SK-N-SH (cell line): ENCODE measurements at regions not wholly inside any gene's neighbourhood (a gene's known extent, or its start where the extent isn't known, plus 50 kb on each side); places are given as distances from the start of the nearest gene placed in this dataset.

Experiments used
- CTCF ChIA-PET: fragments of 300-600, 350-600 bp; formaldehyde crosslinking; extraction: SDS; loops from one replicate; lab custom pipeline; 2021; lab: Yijun Ruan, JAX
- POLR2A ChIA-PET: fragments of 350-600 bp; sonication (Branson Sonifier 250); formaldehyde crosslinking; extraction: SDS; loops from one replicate; lab custom pipeline; 2020; ENCODE audit warnings: antibody characterized with exemption, inconsistent platforms; lab: Yijun Ruan, JAX
- DNase-seq: peaks from one replicate; pipeline ENCODE4 v3.0.0; 2012
- H2AFZ ChIP-seq: fragments of 200-600 bp; sonication (generic); 2 replicates; pipeline ENCODE4 v1.8.1; 2016; ENCODE audit warnings: antibody characterized with exemption, mild to moderate bottlenecking, low read depth
- H3F3A ChIP-seq: fragments of 200-600 bp; sonication (generic); replicated peaks from 2 replicates; pipeline ENCODE3; 2016; ENCODE audit warnings: antibody characterized with exemption, mild to moderate bottlenecking; ENCODE audit not compliant: insufficient read depth
- H3K27ac ChIP-seq, 2 experiments: fragments of 200-500 bp in 1 of 2; fragments of 200-600 bp in 1 of 2; sonication (Bioruptor generic) in 1 of 2; sonication (generic), shearing (Covaris generic) in 1 of 2; 2 replicates each; pipeline versions ENCODE4 v1.5.1 to v1.6.1; 2014 to 2016; ENCODE audit warnings: low read depth in 2 of 2, inconsistent platforms in 1 of 2, low read length in 1 of 2, mild to moderate bottlenecking in 1 of 2, mixed read lengths in 1 of 2
- H3K27me3 ChIP-seq: fragments of 200-600 bp; sonication (generic), shearing (Covaris generic); 2 replicates; pipeline ENCODE4 v1.6.1; 2016; ENCODE audit warnings: mixed run types; ENCODE audit not compliant: insufficient read depth
- H3K36me3 ChIP-seq, 2 experiments: fragments of 200-500 bp in 1 of 2; fragments of 200-600 bp in 1 of 2; sonication (Bioruptor generic) in 1 of 2; sonication (generic) in 1 of 2; replicated peaks in 1 of 2; 2 replicates each; pipeline versions ENCODE3 to v1.5.1; 2014 to 2016; ENCODE audit warnings: low read length in 1 of 2, mild to moderate bottlenecking in 1 of 2; ENCODE audit not compliant: insufficient read depth in 2 of 2, control insufficient read depth in 1 of 2
- H3K4me1 ChIP-seq, 2 experiments: fragments of 200-500 bp in 1 of 2; fragments of 200-600 bp in 1 of 2; sonication (Bioruptor generic) in 1 of 2; sonication (generic), shearing (Covaris generic) in 1 of 2; 2 replicates each; pipeline versions ENCODE4 v1.5.1 to v1.6.1; 2014 to 2016; ENCODE audit warnings: low read depth in 1 of 2, low read length in 1 of 2, mixed run types in 1 of 2; ENCODE audit not compliant: insufficient read depth in 2 of 2, control insufficient read depth in 1 of 2
- H3K4me2 ChIP-seq: fragments of 200-600 bp; sonication (generic), shearing (Covaris generic); 2 replicates; pipeline ENCODE4 v1.6.1; 2017; ENCODE audit warnings: mixed run types
- H3K4me3 ChIP-seq, 2 experiments: fragments of 200-500 bp in 1 of 2; fragments of 200-600 bp in 1 of 2; sonication (Bioruptor generic) in 1 of 2; sonication (generic), shearing (Covaris generic) in 1 of 2; 2 replicates each; pipeline versions ENCODE4 v1.5.1 to v1.8.1; 2014 to 2016; ENCODE audit warnings: low read depth in 2 of 2, inconsistent platforms in 1 of 2, low read length in 1 of 2, mild to moderate bottlenecking in 1 of 2, mixed read lengths in 1 of 2, moderate library complexity in 1 of 2
- H3K79me2 ChIP-seq: fragments of 200-600 bp; sonication (generic); 2 replicates; pipeline ENCODE4 v1.8.1; 2017; ENCODE audit warnings: mild to moderate bottlenecking; ENCODE audit not compliant: insufficient read depth
- H3K9ac ChIP-seq: fragments of 200-600 bp; sonication (generic); 2 replicates; pipeline ENCODE4 v1.6.1; 2017; ENCODE audit warnings: mixed run types
- H3K9me2 ChIP-seq: fragments of 200-600 bp; sonication (generic); 2 replicates; pipeline ENCODE4 v1.6.1; 2017; ENCODE audit warnings: mixed run types
- H3K9me3 ChIP-seq: fragments of 200-600 bp; sonication (generic); 2 replicates; pipeline ENCODE4 v1.6.1; 2017; ENCODE audit warnings: mixed run types, mild to moderate bottlenecking, moderate library complexity
- H4K20me1 ChIP-seq: fragments of 200-600 bp; sonication (generic); 2 replicates; pipeline ENCODE4 v1.6.1; 2017; ENCODE audit warnings: mild to moderate bottlenecking, mixed run types; ENCODE audit not compliant: insufficient read depth
- CHD2 ChIP-seq: fragments of 150-350 bp; IDR thresholded peaks from 2 replicates; pipeline ENCODE4 v1.6.1; 2018; ENCODE audit warnings: low read length; ENCODE audit not compliant: partially characterized antibody
- CTCF ChIP-seq: fragments of 200-600 bp; sonication (generic); IDR thresholded peaks from 2 replicates; pipeline ENCODE4 v1.6.1; 2017; ENCODE audit warnings: antibody characterized with exemption, mild to moderate bottlenecking, moderate library complexity
- EZH2phosphoT487 ChIP-seq: fragments of 200-600 bp; sonication (generic); IDR thresholded peaks from 2 replicates; pipeline ENCODE4 v1.6.1; 2017; ENCODE audit warnings: low read depth, mixed run types, mild to moderate bottlenecking, antibody characterized with exemption, moderate library complexity, borderline replicate concordance
- FOXM1 ChIP-seq: IDR thresholded peaks from 2 replicates; pipeline ENCODE4 v1.4.0; 2012; ENCODE audit warnings: low read depth, mild to moderate bottlenecking
- GATA2 ChIP-seq: sonication (generic); formaldehyde crosslinking; IDR thresholded peaks from 2 replicates; pipeline ENCODE4 v1.5.0; 2020; ENCODE audit warnings: mild to moderate bottlenecking, missing genetic modification reagents
- MAX ChIP-seq: IDR thresholded peaks from 2 replicates; pipeline ENCODE4 v1.4.0; 2012; ENCODE audit warnings: low read depth
- MEF2A ChIP-seq: IDR thresholded peaks from 2 replicates; pipeline ENCODE4 v1.4.0; 2012; ENCODE audit warnings: low read depth, borderline replicate concordance
- MXI1 ChIP-seq: IDR thresholded peaks from 2 replicates; pipeline ENCODE4 v1.6.1; 2012; ENCODE audit warnings: mild to moderate bottlenecking, low read depth, low read length, improper control_type of control experiment
- NFIC ChIP-seq: IDR thresholded peaks from 2 replicates; pipeline ENCODE4 v1.4.0; 2012; ENCODE audit warnings: borderline replicate concordance
- NRF1 ChIP-seq: IDR thresholded peaks from 2 replicates; pipeline ENCODE4 v1.6.1; 2012; ENCODE audit warnings: low read depth, mild to moderate bottlenecking, low read length
- POLR2AphosphoS5 ChIP-seq: IDR thresholded peaks from 2 replicates; pipeline ENCODE4 v1.6.1; 2012; ENCODE audit warnings: low read depth, low read length
- RAD21 ChIP-seq: IDR thresholded peaks from 2 replicates; pipeline ENCODE4 v1.6.1; 2012; ENCODE audit warnings: mild to moderate bottlenecking, low read length
- REST ChIP-seq: IDR thresholded peaks from 2 replicates; pipeline ENCODE4 v1.6.1; 2012; ENCODE audit warnings: mild to moderate bottlenecking, low read depth, low read length, moderate library complexity
- SMC3 ChIP-seq: IDR thresholded peaks from 2 replicates; pipeline ENCODE4 v1.6.1; 2012; ENCODE audit warnings: low read depth, low read length, improper control_type of control experiment
- ZBTB33 ChIP-seq: IDR thresholded peaks from 2 replicates; pipeline ENCODE4 v1.4.0; 2012; ENCODE audit warnings: low read depth, borderline replicate concordance
- WGBS: methylation state at CpG from one replicate; pipeline ENCODE4 v1.1.6; 2017; ENCODE audit warnings: low lambda C conversion rate; 5-methylcytosine and 5-hydroxymethylcytosine counted together

- H3K27me3 ChIP-seq, result no peaks in the 10 kb centered on the region
- POLR2A ChIA-PET, result no interaction called here
- H3K79me2 ChIP-seq, result no peaks in the 10 kb centered on the region
- WGBS, result 23% methylated on average over 8 of the region's 8 CpGs
- no peaks in the 10 kb centered on the region for H3F3A ChIP-seq
- no peaks in the 10 kb centered on the region for H3K36me3 ChIP-seq
- CTCF ChIA-PET, result interaction anchor here (0.9 to 3.0 kb wide), 16 partner anchors 11 to 815 kb away, joined by 3 to 36 read pairs (median 4); no protein-coding TSS in a partner anchor
- no peak overlapping the region for H2AFZ ChIP-seq
- H3K27ac ChIP-seq, result no peak overlapping the region
- no peak overlapping the region for H3K4me2 ChIP-seq
- no peaks in the 10 kb centered on the region for H3K9me3 ChIP-seq
- no peak overlapping the region for H3K9ac ChIP-seq
- no peak for TF ChIP-seq MAX
- TF ChIP-seq POLR2AphosphoS5, result no peak
- TF ChIP-seq RAD21, result peak; percentile 59
- TF ChIP-seq CTCF, result peak; percentile 21; the same call in 1 of the 2 replicates
- TF ChIP-seq SMC3, result peak; percentile 38; the same call in 1 of the 2 replicates
- no peak for TF ChIP-seq ZBTB33
- no peak for TF ChIP-seq MXI1
- H4K20me1 ChIP-seq, result no peaks in the 10 kb centered on the region
- no peak overlapping the region for H3K4me3 ChIP-seq
- H3K4me1 ChIP-seq, result no peaks in the 10 kb centered on the region
- peak; percentile 38 for DNase-seq
- no peaks in the 10 kb centered on the region for H3K9me2 ChIP-seq
These were observed 128.0 kb upstream of the GYPC start for GRCh38 chr2:126527836-126528490.

- H3K4me2 ChIP-seq, result no peak overlapping the region
- ChIA-PET POLR2A (no interaction called here), CTCF (interaction anchor here (1.1 kb wide), 1 partner anchor 246 kb away, joined by 5 read pairs; no protein-coding TSS in a partner anchor)
- no peaks in the 10 kb centered on the region for H3F3A ChIP-seq
- 11% methylated on average over 3 of the region's 3 CpGs for WGBS
- no peak overlapping the region for H3K9ac ChIP-seq
- no peaks in the 10 kb centered on the region for H4K20me1 ChIP-seq
- H3K9me2 ChIP-seq, result no peaks in the 10 kb centered on the region
- no peak overlapping the region for H3K27ac ChIP-seq
- H3K9me3 ChIP-seq, result no peaks in the 10 kb centered on the region
- H3K79me2 ChIP-seq, result no peaks in the 10 kb centered on the region
- DNase-seq, result no peak
- H3K36me3 ChIP-seq, result no peaks in the 10 kb centered on the region
- no peaks in the 10 kb centered on the region for H3K4me1 ChIP-seq
- no peak overlapping the region for H3K4me3 ChIP-seq
- H3K27me3 ChIP-seq, result no peaks in the 10 kb centered on the region
- H2AFZ ChIP-seq, result no peak overlapping the region
- no peak for TF ChIP-seq REST
- TF ChIP-seq FOXM1, result no peak
- no peak for TF ChIP-seq SMC3
- TF ChIP-seq GATA2 (CRISPR knock-in tag), result no peak
- TF ChIP-seq NFIC, result no peak
- no peak for TF ChIP-seq CHD2
- TF ChIP-seq EZH2phosphoT487, result no peak
- no peak for TF ChIP-seq MAX
- no peak for TF ChIP-seq MEF2A
- no peak for TF ChIP-seq NRF1
- no peak for TF ChIP-seq CTCF
These were observed 124.9 kb upstream of the GYPC start for GRCh38 chr2:126531029-126531428.
